K562 (cell line): ENCODE measurements at regions not wholly inside any gene's neighbourhood (a gene's known extent, or its start where the extent isn't known, plus 50 kb on each side); places are given as distances from the start of the nearest gene placed in this dataset.

Experiments used
- BRD9 ChIP-seq: fragments of 450-650 bp; IDR thresholded peaks from 2 replicates; pipeline ENCODE4 v1.6.1; 2018; ENCODE audit warnings: low read depth; ENCODE audit not compliant: partially characterized antibody
- CBX2 ChIP-seq: fragments of 200-600 bp; sonication (generic); IDR thresholded peaks from one replicate; pipeline ENCODE4 v1.6.1; 2012; ENCODE audit warnings: mild to moderate bottlenecking, low read length, inconsistent platforms; ENCODE audit not compliant: insufficient read depth, poor library complexity, severe bottlenecking
- POLR2A ChIP-seq: fragments of 450-650 bp; conservative IDR thresholded peaks from 2 replicates; pipeline ENCODE4 v1.6.1; 2016
- ZBTB7A ChIP-seq: IDR thresholded peaks from 2 replicates; pipeline ENCODE4 v1.6.1; 2011; ENCODE audit warnings: low read depth, mild to moderate bottlenecking, low read length, moderate library complexity, borderline replicate concordance; ENCODE audit not compliant: control insufficient read depth
- TF ChIP-seq, protein P1 (sequence below), 3 experiments: fragments of 200-800 bp in 1 of 3; sonication (Bioruptor generic) in 1 of 3; sonication (generic) in 1 of 3; formaldehyde crosslinking in 1 of 3; IDR thresholded peaks; 2 replicates each; pipeline versions ENCODE4 v1.6.1 to v1.8.0; 2016 to 2022; ENCODE audit warnings: mild to moderate bottlenecking in 2 of 3, missing compliant biosample characterization in 2 of 3, missing genetic modification characterization in 2 of 3, missing genetic modification reagents in 1 of 3
- TF ChIP-seq, protein P2 (sequence below), 3 experiments: IDR thresholded peaks in 2 of 3; conservative IDR thresholded peaks in 1 of 3; 2 replicates each; pipeline ENCODE4 v1.5.1; 2011 to 2012; ENCODE audit warnings: low read length in 3 of 3, mild to moderate bottlenecking in 3 of 3, control low read depth in 2 of 3, improper control_type of control experiment in 1 of 3, inconsistent platforms in 1 of 3, low read depth in 1 of 3, mixed read lengths in 1 of 3, moderate library complexity in 1 of 3; ENCODE audit not compliant: insufficient read depth in 2 of 3

DNA sequence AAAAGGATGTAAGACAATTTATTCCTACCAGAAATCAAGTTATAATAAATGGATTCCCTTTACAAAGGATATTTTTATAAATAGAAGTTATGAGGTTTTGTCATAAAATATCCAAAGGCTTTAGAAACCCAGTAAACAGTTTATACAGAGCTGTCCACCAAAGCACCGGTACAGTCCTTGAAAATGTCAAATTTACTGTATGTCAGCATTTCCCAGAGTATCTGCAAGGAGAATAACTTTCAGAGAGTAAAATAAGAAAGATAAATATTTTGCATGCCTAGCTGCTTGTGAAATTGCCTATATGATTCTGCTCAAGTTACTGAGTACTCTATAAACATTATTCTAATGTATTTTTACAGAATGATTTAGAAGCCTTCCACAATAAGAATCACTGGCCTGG is 923.3 kb upstream of the DDX18 start:
- TF ChIP-seq ZBTB7A (no peak), POLR2A (no peak), CBX2 (no peak), BRD9 (no peak)
- TF ChIP-seq, protein P1, sequence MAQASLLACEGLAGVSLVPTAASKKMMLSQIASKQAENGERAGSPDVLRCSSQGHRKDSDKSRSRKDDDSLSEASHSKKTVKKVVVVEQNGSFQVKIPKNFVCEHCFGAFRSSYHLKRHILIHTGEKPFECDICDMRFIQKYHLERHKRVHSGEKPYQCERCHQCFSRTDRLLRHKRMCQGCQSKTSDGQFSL (CRISPR knock-in tag; IDR thresholded peaks at IDR 0.05), result no peak
- TF ChIP-seq, protein P1 (tag; IDR thresholded peaks at IDR 0.05), result no peak
- TF ChIP-seq, protein P2, sequence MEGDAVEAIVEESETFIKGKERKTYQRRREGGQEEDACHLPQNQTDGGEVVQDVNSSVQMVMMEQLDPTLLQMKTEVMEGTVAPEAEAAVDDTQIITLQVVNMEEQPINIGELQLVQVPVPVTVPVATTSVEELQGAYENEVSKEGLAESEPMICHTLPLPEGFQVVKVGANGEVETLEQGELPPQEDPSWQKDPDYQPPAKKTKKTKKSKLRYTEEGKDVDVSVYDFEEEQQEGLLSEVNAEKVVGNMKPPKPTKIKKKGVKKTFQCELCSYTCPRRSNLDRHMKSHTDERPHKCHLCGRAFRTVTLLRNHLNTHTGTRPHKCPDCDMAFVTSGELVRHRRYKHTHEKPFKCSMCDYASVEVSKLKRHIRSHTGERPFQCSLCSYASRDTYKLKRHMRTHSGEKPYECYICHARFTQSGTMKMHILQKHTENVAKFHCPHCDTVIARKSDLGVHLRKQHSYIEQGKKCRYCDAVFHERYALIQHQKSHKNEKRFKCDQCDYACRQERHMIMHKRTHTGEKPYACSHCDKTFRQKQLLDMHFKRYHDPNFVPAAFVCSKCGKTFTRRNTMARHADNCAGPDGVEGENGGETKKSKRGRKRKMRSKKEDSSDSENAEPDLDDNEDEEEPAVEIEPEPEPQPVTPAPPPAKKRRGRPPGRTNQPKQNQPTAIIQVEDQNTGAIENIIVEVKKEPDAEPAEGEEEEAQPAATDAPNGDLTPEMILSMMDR (IDR thresholded peaks at IDR 0.05 in 2 of 3, conservative IDR thresholded peaks at IDR 0.05 in 1 of 3; ENCODE audit: insufficient read depth in 2 of 3, low read depth in 1 of 3, low read length in 3 of 3), result no peak
